SK-N-SH treated with all-trans-retinoic acid at 6 μM for 48 hours (cell line): ENCODE measurements at regions not wholly inside any gene's neighbourhood (a gene's known extent, or its start where the extent isn't known, plus 50 kb on each side); places are given as distances from the start of the nearest gene placed in this dataset.

Source experiments
- ATAC-seq: fragments of 200-7000 bp; cut with Tn5 transposase; 3 replicates; pipeline ENCODE4 v1.9.1; 2020; ENCODE audit warnings: mild to moderate bottlenecking, moderate library complexity
- ARNTL ChIP-seq: fragments of 450-650 bp; formaldehyde crosslinking; IDR thresholded peaks from 2 replicates; pipeline ENCODE4 v1.5.0; 2020; ENCODE audit warnings: low read depth, mild to moderate bottlenecking, moderate library complexity, borderline replicate concordance
- BACH2 ChIP-seq: fragments of 250-450 bp; sonication (Bioruptor Pico); IDR thresholded peaks from 2 replicates; pipeline ENCODE4 v1.9.0; 2021; ENCODE audit warnings: mild to moderate bottlenecking, borderline replicate concordance
- CSDC2 ChIP-seq: fragments of 250-450 bp; sonication (Bioruptor Pico); IDR thresholded peaks from 2 replicates; pipeline ENCODE4 v1.5.0; 2020; ENCODE audit warnings: mild to moderate bottlenecking, moderate library complexity
- ESRRG ChIP-seq: fragments of 250-450 bp; sonication (Bioruptor Pico); IDR thresholded peaks from 2 replicates; pipeline ENCODE4 v1.6.1; 2021; ENCODE audit warnings: mild to moderate bottlenecking
- GLIS3 ChIP-seq: fragments of 250-450 bp; sonication (Bioruptor Pico); IDR thresholded peaks from 2 replicates; pipeline ENCODE4 v1.5.0; 2020; ENCODE audit warnings: mild to moderate bottlenecking, moderate library complexity
- ISL1 ChIP-seq: fragments of 250-450 bp; sonication (Bioruptor Pico); IDR thresholded peaks from 2 replicates; pipeline ENCODE4 v2.1.2; 2022; ENCODE audit warnings: mild to moderate bottlenecking, moderate library complexity
- PPARA ChIP-seq: fragments of 250-450 bp; sonication (Bioruptor Pico); IDR thresholded peaks from 2 replicates; pipeline ENCODE4 v1.5.0; 2020; ENCODE audit warnings: mild to moderate bottlenecking, borderline replicate concordance
- RARB ChIP-seq: fragments of 250-450 bp; sonication (Bioruptor Pico); IDR thresholded peaks from 2 replicates; pipeline ENCODE4 v1.8.0; 2021; ENCODE audit warnings: mild to moderate bottlenecking, moderate library complexity
- SNAI2 ChIP-seq: fragments of 250-450 bp; sonication (Bioruptor Pico); IDR thresholded peaks from 2 replicates; pipeline ENCODE4 v1.5.0; 2020; ENCODE audit warnings: mild to moderate bottlenecking, moderate library complexity
- TCF4 ChIP-seq: fragments of 250-450 bp; sonication (Bioruptor Pico); IDR thresholded peaks from 2 replicates; pipeline ENCODE4 v1.8.0; 2021; ENCODE audit warnings: mild to moderate bottlenecking, moderate library complexity, borderline replicate concordance
- TOX ChIP-seq: fragments of 250-450 bp; sonication (Bioruptor Pico); IDR thresholded peaks from 2 replicates; pipeline ENCODE4 v1.8.0; 2021; ENCODE audit warnings: mild to moderate bottlenecking, moderate library complexity, borderline replicate concordance
- ZC3H10 ChIP-seq: fragments of 250-450 bp; sonication (Bioruptor Pico); IDR thresholded peaks from 2 replicates; pipeline ENCODE4 v1.5.1; 2021; ENCODE audit warnings: mild to moderate bottlenecking, moderate library complexity
- ZFP3 ChIP-seq: fragments of 250-450 bp; sonication (Bioruptor Pico); IDR thresholded peaks from 2 replicates; pipeline ENCODE4 v1.5.0; 2020; ENCODE audit warnings: mild to moderate bottlenecking, moderate library complexity
- ZFP30 ChIP-seq: fragments of 450-650 bp; formaldehyde crosslinking; IDR thresholded peaks from 2 replicates; pipeline ENCODE4 v1.5.0; 2022; ENCODE audit warnings: mild to moderate bottlenecking, moderate library complexity
- ZNF565 ChIP-seq: fragments of 450-650 bp; formaldehyde crosslinking; conservative IDR thresholded peaks from 2 replicates; pipeline ENCODE4 v1.5.0; 2020; ENCODE audit warnings: low read depth, mild to moderate bottlenecking, moderate library complexity
- ZNF70 ChIP-seq: fragments of 450-650 bp; formaldehyde crosslinking; IDR thresholded peaks from 2 replicates; pipeline ENCODE4 v1.5.0; 2020; ENCODE audit warnings: mild to moderate bottlenecking, moderate library complexity
- ZNF8 ChIP-seq: fragments of 450-650 bp; formaldehyde crosslinking; IDR thresholded peaks from 2 replicates; pipeline ENCODE4 v1.5.0; 2020; ENCODE audit warnings: mild to moderate bottlenecking, moderate library complexity
- TF ChIP-seq, protein P1 (sequence below): fragments of 250-450 bp; sonication (Bioruptor Pico); IDR thresholded peaks from 2 replicates; pipeline ENCODE4 v1.8.0; 2021; ENCODE audit warnings: low read depth, mild to moderate bottlenecking, moderate library complexity, borderline replicate concordance
- TF ChIP-seq, protein P2 (sequence below): fragments of 250-450 bp; sonication (Bioruptor Pico); IDR thresholded peaks from 2 replicates; pipeline ENCODE4 v1.8.0; 2020; ENCODE audit warnings: mild to moderate bottlenecking, moderate library complexity, borderline replicate concordance
- TF ChIP-seq, protein P3 (sequence below): fragments of 250-450 bp; sonication (Bioruptor Pico); IDR thresholded peaks from 2 replicates; pipeline ENCODE4 v1.5.1; 2021; ENCODE audit warnings: mild to moderate bottlenecking, moderate library complexity
- TF ChIP-seq, protein P4 (sequence below): fragments of 250-450 bp; sonication (Bioruptor Pico); IDR thresholded peaks from 2 replicates; pipeline ENCODE4 v1.5.0; 2020; ENCODE audit warnings: mild to moderate bottlenecking, moderate library complexity

DNA sequence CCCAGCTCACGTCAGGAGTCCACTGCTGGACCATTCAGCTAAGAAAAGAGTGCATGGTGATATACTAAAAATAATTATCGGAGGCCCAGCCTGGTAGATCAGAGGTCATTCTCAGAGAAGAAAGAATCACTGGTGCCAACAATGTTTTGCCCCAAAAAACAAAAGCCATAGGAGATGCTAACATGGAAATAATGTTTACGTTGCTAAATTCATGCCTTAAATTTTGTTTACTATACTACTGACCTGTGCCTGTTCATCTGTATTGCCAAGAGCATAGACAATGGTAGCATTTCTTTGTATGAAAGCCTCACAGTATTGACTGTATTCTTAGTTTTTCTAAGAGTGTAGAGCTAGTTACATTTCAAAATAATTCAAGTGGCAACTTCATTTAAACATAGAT is 138.1 kb upstream of the GPR149 start:
- no peak for TF ChIP-seq TCF4 (CRISPR knock-in tag)
- TF ChIP-seq RARB = no peak
- TF ChIP-seq, protein P1, sequence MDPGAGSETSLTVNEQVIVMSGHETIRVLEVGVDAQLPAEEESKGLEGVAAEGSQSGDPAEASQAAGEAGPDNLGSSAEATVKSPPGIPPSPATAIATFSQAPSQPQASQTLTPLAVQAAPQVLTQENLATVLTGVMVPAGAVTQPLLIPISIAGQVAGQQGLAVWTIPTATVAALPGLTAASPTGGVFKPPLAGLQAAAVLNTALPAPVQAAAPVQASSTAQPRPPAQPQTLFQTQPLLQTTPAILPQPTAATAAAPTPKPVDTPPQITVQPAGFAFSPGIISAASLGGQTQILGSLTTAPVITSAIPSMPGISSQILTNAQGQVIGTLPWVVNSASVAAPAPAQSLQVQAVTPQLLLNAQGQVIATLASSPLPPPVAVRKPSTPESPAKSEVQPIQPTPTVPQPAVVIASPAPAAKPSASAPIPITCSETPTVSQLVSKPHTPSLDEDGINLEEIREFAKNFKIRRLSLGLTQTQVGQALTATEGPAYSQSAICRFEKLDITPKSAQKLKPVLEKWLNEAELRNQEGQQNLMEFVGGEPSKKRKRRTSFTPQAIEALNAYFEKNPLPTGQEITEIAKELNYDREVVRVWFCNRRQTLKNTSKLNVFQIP (CRISPR knock-in tag) = no peak
- TF ChIP-seq ZFP3 = no peak
- TF ChIP-seq BACH2 (CRISPR knock-in tag) = no peak
- TF ChIP-seq ZC3H10 = no peak
- no peak for TF ChIP-seq ARNTL (CRISPR knock-in tag)
- no peak for TF ChIP-seq ZNF70 (CRISPR knock-in tag)
- TF ChIP-seq, protein P2, sequence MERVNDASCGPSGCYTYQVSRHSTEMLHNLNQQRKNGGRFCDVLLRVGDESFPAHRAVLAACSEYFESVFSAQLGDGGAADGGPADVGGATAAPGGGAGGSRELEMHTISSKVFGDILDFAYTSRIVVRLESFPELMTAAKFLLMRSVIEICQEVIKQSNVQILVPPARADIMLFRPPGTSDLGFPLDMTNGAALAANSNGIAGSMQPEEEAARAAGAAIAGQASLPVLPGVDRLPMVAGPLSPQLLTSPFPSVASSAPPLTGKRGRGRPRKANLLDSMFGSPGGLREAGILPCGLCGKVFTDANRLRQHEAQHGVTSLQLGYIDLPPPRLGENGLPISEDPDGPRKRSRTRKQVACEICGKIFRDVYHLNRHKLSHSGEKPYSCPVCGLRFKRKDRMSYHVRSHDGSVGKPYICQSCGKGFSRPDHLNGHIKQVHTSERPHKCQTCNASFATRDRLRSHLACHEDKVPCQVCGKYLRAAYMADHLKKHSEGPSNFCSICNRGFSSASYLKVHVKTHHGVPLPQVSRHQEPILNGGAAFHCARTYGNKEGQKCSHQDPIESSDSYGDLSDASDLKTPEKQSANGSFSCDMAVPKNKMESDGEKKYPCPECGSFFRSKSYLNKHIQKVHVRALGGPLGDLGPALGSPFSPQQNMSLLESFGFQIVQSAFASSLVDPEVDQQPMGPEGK (CRISPR knock-in tag) = no peak
- TF ChIP-seq, protein P3, sequence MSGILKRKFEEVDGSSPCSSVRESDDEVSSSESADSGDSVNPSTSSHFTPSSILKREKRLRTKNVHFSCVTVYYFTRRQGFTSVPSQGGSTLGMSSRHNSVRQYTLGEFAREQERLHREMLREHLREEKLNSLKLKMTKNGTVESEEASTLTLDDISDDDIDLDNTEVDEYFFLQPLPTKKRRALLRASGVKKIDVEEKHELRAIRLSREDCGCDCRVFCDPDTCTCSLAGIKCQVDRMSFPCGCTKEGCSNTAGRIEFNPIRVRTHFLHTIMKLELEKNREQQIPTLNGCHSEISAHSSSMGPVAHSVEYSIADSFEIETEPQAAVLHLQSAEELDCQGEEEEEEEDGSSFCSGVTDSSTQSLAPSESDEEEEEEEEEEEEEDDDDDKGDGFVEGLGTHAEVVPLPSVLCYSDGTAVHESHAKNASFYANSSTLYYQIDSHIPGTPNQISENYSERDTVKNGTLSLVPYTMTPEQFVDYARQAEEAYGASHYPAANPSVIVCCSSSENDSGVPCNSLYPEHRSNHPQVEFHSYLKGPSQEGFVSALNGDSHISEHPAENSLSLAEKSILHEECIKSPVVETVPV (CRISPR knock-in tag) = no peak
- TF ChIP-seq ZNF565 (CRISPR knock-in tag) = no peak
- no peak for TF ChIP-seq GLIS3 (CRISPR knock-in tag)
- no peak for ATAC-seq

DNA sequence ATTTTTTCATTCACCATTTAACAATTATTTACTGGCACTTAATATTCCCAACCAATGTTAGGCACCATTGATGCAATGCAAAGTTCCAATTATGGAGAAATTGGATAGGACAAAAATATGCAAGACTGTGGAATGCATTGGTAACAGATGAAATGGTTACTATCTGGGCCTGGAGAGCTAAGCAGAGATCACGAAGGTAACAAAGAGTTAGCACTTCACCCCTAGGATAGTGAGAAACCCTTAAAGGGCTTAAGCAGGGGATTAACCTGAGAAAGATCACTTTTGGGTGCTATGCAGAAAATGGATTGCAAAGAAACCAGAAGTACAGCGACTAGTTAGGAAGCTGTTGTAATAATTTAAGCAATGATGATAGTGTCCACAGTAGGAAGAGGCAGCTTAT is 129.6 kb upstream of the GPR149 start:
- ATAC-seq = no peak
- TF ChIP-seq, protein P3 (CRISPR knock-in tag) = no peak
- TF ChIP-seq ESRRG (CRISPR knock-in tag) = no peak
- TF ChIP-seq, protein P2 (CRISPR knock-in tag) = no peak
- no peak for TF ChIP-seq ZNF8
- no peak for TF ChIP-seq CSDC2 (CRISPR knock-in tag)

DNA sequence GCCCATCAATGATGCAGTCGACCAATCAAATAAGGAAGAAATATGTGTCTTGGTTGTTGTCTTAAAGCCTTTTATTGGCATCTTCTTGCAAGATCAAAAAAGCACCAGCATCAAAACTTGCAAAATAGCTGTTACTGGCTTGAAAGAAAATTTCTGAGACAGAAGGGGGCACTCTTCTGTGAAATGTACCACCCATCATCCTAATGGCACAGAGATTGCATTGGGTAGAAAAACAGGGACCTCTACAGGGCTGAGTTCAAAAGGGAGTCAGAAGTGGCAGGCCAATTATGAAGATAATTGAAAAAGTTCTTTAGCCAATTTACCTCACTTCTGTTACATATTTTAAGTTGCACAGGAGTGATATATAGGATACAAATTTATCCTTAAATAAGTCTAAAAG is 122.3 kb upstream of the GPR149 start:
- ATAC-seq = no peak
- TF ChIP-seq, protein P2 (CRISPR knock-in tag) = no peak
- TF ChIP-seq, protein P4, sequence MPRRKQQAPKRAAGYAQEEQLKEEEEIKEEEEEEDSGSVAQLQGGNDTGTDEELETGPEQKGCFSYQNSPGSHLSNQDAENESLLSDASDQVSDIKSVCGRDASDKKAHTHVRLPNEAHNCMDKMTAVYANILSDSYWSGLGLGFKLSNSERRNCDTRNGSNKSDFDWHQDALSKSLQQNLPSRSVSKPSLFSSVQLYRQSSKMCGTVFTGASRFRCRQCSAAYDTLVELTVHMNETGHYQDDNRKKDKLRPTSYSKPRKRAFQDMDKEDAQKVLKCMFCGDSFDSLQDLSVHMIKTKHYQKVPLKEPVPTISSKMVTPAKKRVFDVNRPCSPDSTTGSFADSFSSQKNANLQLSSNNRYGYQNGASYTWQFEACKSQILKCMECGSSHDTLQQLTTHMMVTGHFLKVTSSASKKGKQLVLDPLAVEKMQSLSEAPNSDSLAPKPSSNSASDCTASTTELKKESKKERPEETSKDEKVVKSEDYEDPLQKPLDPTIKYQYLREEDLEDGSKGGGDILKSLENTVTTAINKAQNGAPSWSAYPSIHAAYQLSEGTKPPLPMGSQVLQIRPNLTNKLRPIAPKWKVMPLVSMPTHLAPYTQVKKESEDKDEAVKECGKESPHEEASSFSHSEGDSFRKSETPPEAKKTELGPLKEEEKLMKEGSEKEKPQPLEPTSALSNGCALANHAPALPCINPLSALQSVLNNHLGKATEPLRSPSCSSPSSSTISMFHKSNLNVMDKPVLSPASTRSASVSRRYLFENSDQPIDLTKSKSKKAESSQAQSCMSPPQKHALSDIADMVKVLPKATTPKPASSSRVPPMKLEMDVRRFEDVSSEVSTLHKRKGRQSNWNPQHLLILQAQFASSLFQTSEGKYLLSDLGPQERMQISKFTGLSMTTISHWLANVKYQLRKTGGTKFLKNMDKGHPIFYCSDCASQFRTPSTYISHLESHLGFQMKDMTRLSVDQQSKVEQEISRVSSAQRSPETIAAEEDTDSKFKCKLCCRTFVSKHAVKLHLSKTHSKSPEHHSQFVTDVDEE = no peak
- TF ChIP-seq ZNF565 (CRISPR knock-in tag) (no peak), ZNF8 (no peak), PPARA (CRISPR knock-in tag) (no peak), ISL1 (CRISPR knock-in tag) (no peak), SNAI2 (no peak), ESRRG (CRISPR knock-in tag) (no peak), TCF4 (CRISPR knock-in tag) (no peak), RARB (no peak), TOX (no peak), ZFP30 (no peak)
- TF ChIP-seq, protein P3 (CRISPR knock-in tag) = no peak
- TF ChIP-seq, protein P1 (CRISPR knock-in tag) = no peak
